AG09319 (cell line): ENCODE measurements at regions not wholly inside any gene's neighbourhood (a gene's known extent, or its start where the extent isn't known, plus 50 kb on each side); places are given as distances from the start of the nearest gene placed in this dataset.
"Not testable (repeated sequence)": the region's sequence is repeated elsewhere in the genome, so short reads cannot be mapped to it uniquely, and the experiment has no call there.

Source experiments
- DNase-seq: peaks from one replicate; pipeline ENCODE4 v3.0.0-alpha.2; 2010; ENCODE audit warnings: low read depth; ENCODE audit errors: extremely low read depth
- CTCF ChIP-seq: IDR thresholded peaks from 2 replicates; pipeline ENCODE4 v1.5.1; 2011; ENCODE audit warnings: low read depth, mild to moderate bottlenecking, inconsistent platforms, low read length, moderate library complexity

GRCh38 chr3:36643192-36643591 lies 121.2 kb downstream of the DCLK3 start:
- no peak for DNase-seq
- no peak for TF ChIP-seq CTCF

- TF ChIP-seq CTCF, result no peak
Observed at GRCh38 chr3:36635731-36636130, 128.6 kb downstream of the DCLK3 start.

GRCh38 chr3:36633897-36634296 lies 130.5 kb downstream of the DCLK3 start:
- not testable (repeated sequence) for DNase-seq

More at GRCh38 chr3:36635731-36636130, 128.6 kb downstream of the DCLK3 start:
- DNase-seq, result no peak

- no peak for DNase-seq
- TF ChIP-seq CTCF, result no peak
Observed at GRCh38 chr3:36633060-36633459, 131.3 kb downstream of the DCLK3 start.

GRCh38 chr3:36631549-36631948 lies 132.8 kb downstream of the DCLK3 start:
- no peak for DNase-seq
- no peak for TF ChIP-seq CTCF

GRCh38 chr3:36615861-36616260 lies 148.5 kb downstream of the DCLK3 start:
- TF ChIP-seq CTCF, result no peak
- DNase-seq, result no peak

GRCh38 chr3:36606871-36607765 lies 157.2 kb downstream of the DCLK3 start:
- no peak for DNase-seq
- TF ChIP-seq CTCF, result no peak

- no peak for TF ChIP-seq CTCF
- DNase-seq, result no peak
Observed at GRCh38 chr3:36603423-36603822, 160.9 kb downstream of the DCLK3 start.
